Thyroid gland (tissue), 4 donors: ENCODE measurements at regions not wholly inside any gene's neighbourhood (a gene's known extent, or its start where the extent isn't known, plus 50 kb on each side); places are given as distances from the start of the nearest gene placed in this dataset.

Source experiments
- POLR2A ChIP-seq, 2 donors: fragments of 450-650 bp; IDR thresholded peaks; one replicate each; pipeline ENCODE4 v1.6.1; 2017; ENCODE audit warnings: antibody characterized with exemption in 2 of 2, mild to moderate bottlenecking in 2 of 2, moderate library complexity in 1 of 2
- TF ChIP-seq, protein P1 (sequence below), 6 experiments: fragments of 200-600 bp in 3 of 6; fragments of 450-650 bp in 3 of 6; sonication (generic) in 3 of 6; IDR thresholded peaks; one replicate each; pipeline ENCODE4 v1.5.1; 2016 to 2019; ENCODE audit warnings: antibody characterized with exemption in 6 of 6, mild to moderate bottlenecking in 2 of 6, inconsistent platforms in 1 of 6, moderate library complexity in 1 of 6

DNA sequence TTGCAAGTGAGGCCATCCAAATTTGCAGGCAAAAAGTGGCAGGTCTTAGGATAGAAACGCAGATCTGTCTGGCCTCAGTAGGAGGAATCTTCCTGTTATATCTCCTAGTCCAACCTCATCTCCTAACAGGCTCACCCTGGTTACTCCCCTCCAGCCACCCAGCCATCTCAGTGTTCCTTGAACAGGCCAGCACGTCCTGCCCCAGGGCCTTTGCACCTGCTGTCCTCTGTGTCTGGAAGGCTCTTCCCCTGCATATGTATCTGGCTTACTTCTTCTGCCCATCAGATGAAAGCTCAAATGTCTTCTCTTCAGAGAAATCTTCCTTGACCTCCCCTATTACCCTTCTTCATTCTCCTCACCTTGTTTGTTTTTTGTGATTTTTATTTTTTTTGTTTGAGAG is 107.3 kb upstream of the ALDH1B1 start:
- TF ChIP-seq, protein P1, sequence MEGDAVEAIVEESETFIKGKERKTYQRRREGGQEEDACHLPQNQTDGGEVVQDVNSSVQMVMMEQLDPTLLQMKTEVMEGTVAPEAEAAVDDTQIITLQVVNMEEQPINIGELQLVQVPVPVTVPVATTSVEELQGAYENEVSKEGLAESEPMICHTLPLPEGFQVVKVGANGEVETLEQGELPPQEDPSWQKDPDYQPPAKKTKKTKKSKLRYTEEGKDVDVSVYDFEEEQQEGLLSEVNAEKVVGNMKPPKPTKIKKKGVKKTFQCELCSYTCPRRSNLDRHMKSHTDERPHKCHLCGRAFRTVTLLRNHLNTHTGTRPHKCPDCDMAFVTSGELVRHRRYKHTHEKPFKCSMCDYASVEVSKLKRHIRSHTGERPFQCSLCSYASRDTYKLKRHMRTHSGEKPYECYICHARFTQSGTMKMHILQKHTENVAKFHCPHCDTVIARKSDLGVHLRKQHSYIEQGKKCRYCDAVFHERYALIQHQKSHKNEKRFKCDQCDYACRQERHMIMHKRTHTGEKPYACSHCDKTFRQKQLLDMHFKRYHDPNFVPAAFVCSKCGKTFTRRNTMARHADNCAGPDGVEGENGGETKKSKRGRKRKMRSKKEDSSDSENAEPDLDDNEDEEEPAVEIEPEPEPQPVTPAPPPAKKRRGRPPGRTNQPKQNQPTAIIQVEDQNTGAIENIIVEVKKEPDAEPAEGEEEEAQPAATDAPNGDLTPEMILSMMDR (IDR thresholded peaks at IDR 0.05): no peak
- TF ChIP-seq POLR2A (IDR thresholded peaks at IDR 0.05): no peak
